ENCODE measurements at regions not wholly inside any gene's neighbourhood (a gene's known extent, or its start where the extent isn't known, plus 50 kb on each side); places are given as distances from the start of the nearest gene placed in this dataset.
"Not testable (repeated sequence)": the region's sequence is repeated elsewhere in the genome, so short reads cannot be mapped to it uniquely, and the experiment has no call there.

DNA sequence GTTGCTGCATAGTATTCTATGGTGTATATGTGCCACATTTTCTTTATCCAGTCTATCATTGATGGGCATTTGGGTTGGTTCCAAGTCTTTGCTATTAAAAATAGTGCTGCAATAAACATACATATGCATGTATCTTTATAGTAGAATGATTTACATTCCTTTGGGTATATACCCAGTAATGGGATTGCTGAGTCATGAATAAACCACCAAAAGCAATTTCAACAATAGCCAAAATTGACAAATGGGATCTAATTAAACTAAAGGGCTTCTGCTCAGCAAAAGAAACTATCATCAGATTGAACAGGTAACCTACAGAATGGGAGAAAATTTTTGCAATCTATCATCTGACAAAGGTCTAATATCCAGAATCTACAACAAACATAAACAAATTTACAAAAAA lies 101.4 kb upstream of the FAM47B start:
- TF ChIP-seq, protein P1, sequence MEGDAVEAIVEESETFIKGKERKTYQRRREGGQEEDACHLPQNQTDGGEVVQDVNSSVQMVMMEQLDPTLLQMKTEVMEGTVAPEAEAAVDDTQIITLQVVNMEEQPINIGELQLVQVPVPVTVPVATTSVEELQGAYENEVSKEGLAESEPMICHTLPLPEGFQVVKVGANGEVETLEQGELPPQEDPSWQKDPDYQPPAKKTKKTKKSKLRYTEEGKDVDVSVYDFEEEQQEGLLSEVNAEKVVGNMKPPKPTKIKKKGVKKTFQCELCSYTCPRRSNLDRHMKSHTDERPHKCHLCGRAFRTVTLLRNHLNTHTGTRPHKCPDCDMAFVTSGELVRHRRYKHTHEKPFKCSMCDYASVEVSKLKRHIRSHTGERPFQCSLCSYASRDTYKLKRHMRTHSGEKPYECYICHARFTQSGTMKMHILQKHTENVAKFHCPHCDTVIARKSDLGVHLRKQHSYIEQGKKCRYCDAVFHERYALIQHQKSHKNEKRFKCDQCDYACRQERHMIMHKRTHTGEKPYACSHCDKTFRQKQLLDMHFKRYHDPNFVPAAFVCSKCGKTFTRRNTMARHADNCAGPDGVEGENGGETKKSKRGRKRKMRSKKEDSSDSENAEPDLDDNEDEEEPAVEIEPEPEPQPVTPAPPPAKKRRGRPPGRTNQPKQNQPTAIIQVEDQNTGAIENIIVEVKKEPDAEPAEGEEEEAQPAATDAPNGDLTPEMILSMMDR (IDR thresholded peaks at IDR 0.05): not testable (repeated sequence)
- not testable (repeated sequence) for TF ChIP-seq EP300 (IDR thresholded peaks at IDR 0.05)

Data from stomach (tissue), 4 donors.